ENCODE measurements at regions not wholly inside any gene's neighbourhood (a gene's known extent, or its start where the extent isn't known, plus 50 kb on each side); places are given as distances from the start of the nearest gene placed in this dataset.

- no peak overlapping the region for H2AFZ ChIP-seq
- TF ChIP-seq CTCF (IDR thresholded peaks at IDR 0.05), result no peak
- no peak overlapping the region for H3K27ac ChIP-seq
- H3K9me3 ChIP-seq (ENCODE audit: control insufficient read depth, low read length), result no peaks in the 10 kb centered on the region
- no peak overlapping the region for H3K9ac ChIP-seq
- no peaks in the 10 kb centered on the region for H3K36me3 ChIP-seq (ENCODE audit: control insufficient read depth, insufficient read depth, low read length)
- H3K4me2 ChIP-seq (ENCODE audit: low read length), result no peak overlapping the region
- no peak overlapping the region for H3K4me3 ChIP-seq (ENCODE audit: low read depth, low read length)
- no peaks in the 10 kb centered on the region for H3K27me3 ChIP-seq (ENCODE audit: control insufficient read depth, insufficient read depth, low read length)
- H3K79me2 ChIP-seq, result no peaks in the 10 kb centered on the region
- H3K4me1 ChIP-seq, result no peaks in the 10 kb centered on the region
Measured at GRCh38 chr2:118633371-118634018, 214.0 kb downstream of the EN1 start.

GRCh38 chr2:118632921-118633320, 214.5 kb downstream of the EN1 start:
- Histone ChIP-seq H3K4me1 (no peaks in the 10 kb centered on the region), H3K27ac (no peak overlapping the region), H3K27me3 (ENCODE audit: control insufficient read depth, insufficient read depth, low read length) (no peaks in the 10 kb centered on the region), H3K79me2 (no peaks in the 10 kb centered on the region), H3K9ac (no peak overlapping the region), H3K36me3 (ENCODE audit: control insufficient read depth, insufficient read depth, low read length) (no peaks in the 10 kb centered on the region), H3K9me3 (ENCODE audit: control insufficient read depth, low read length) (no peaks in the 10 kb centered on the region), H3K4me2 (ENCODE audit: low read length) (no peak overlapping the region), H2AFZ (no peak overlapping the region), H3K4me3 (ENCODE audit: low read depth, low read length) (no peak overlapping the region)
- TF ChIP-seq CTCF (IDR thresholded peaks at IDR 0.05), result no peak

- H3K27me3 ChIP-seq (ENCODE audit: control insufficient read depth, insufficient read depth, low read length), result no peaks in the 10 kb centered on the region
- no peaks in the 10 kb centered on the region for H3K36me3 ChIP-seq (ENCODE audit: control insufficient read depth, insufficient read depth, low read length)
- no peak overlapping the region for H3K27ac ChIP-seq
- no peak for TF ChIP-seq CTCF (IDR thresholded peaks at IDR 0.05)
- no peak overlapping the region for H3K4me3 ChIP-seq (ENCODE audit: low read depth, low read length)
- no peak overlapping the region for H3K9ac ChIP-seq
- no peak overlapping the region for H3K4me2 ChIP-seq (ENCODE audit: low read length)
- H3K4me1 ChIP-seq, result no peaks in the 10 kb centered on the region
- no peaks in the 10 kb centered on the region for H3K79me2 ChIP-seq
- H2AFZ ChIP-seq, result no peak overlapping the region
- H3K9me3 ChIP-seq (ENCODE audit: control insufficient read depth, low read length), result no peaks in the 10 kb centered on the region
Measured at GRCh38 chr2:118627156-118627555, 220.3 kb downstream of the EN1 start.

GRCh38 chr2:118622913-118623312, 224.5 kb downstream of the EN1 start:
- Histone ChIP-seq H3K27ac (no peak overlapping the region), H3K4me3 (ENCODE audit: low read depth, low read length) (no peak overlapping the region), H3K4me1 (no peaks in the 10 kb centered on the region), H3K79me2 (no peaks in the 10 kb centered on the region), H3K9ac (no peak overlapping the region), H3K27me3 (ENCODE audit: control insufficient read depth, insufficient read depth, low read length) (no peaks in the 10 kb centered on the region), H2AFZ (no peak overlapping the region), H3K4me2 (ENCODE audit: low read length) (no peak overlapping the region), H3K36me3 (ENCODE audit: control insufficient read depth, insufficient read depth, low read length) (no peaks in the 10 kb centered on the region), H3K9me3 (ENCODE audit: control insufficient read depth, low read length) (no peaks in the 10 kb centered on the region)
- no peak for TF ChIP-seq CTCF (IDR thresholded peaks at IDR 0.05)

GRCh38 chr2:118622108-118622507, 225.3 kb downstream of the EN1 start:
- H2AFZ ChIP-seq, result no peak overlapping the region

More at GRCh38 chr2:118622108-118622507, 225.3 kb downstream of the EN1 start:
- no peaks in the 10 kb centered on the region for H3K9me3 ChIP-seq (ENCODE audit: control insufficient read depth, low read length)
- no peak overlapping the region for H3K4me3 ChIP-seq (ENCODE audit: low read depth, low read length)
- no peak overlapping the region for H3K9ac ChIP-seq
- no peaks in the 10 kb centered on the region for H3K4me1 ChIP-seq
- no peaks in the 10 kb centered on the region for H3K36me3 ChIP-seq (ENCODE audit: control insufficient read depth, insufficient read depth, low read length)
- no peak overlapping the region for H3K4me2 ChIP-seq (ENCODE audit: low read length)
- no peaks in the 10 kb centered on the region for H3K79me2 ChIP-seq
- H3K27me3 ChIP-seq (ENCODE audit: control insufficient read depth, insufficient read depth, low read length), result no peaks in the 10 kb centered on the region
- no peak for TF ChIP-seq CTCF (IDR thresholded peaks at IDR 0.05)
- H3K27ac ChIP-seq, result no peak overlapping the region

All from parathyroid adenoma (tissue), 2 donors.